GM18907 (cell line): ENCODE measurements at regions not wholly inside any gene's neighbourhood (a gene's known extent, or its start where the extent isn't known, plus 50 kb on each side); places are given as distances from the start of the nearest gene placed in this dataset.
"Not testable (repeated sequence)": the region's sequence is repeated elsewhere in the genome, so short reads cannot be mapped to it uniquely, and the experiment has no call there.

Source experiments
- ATAC-seq: cut with Tn5 transposase; IDR thresholded peaks from one replicate; pipeline ENCODE4 v1.9.1; 2021; ENCODE audit warnings: mild to moderate bottlenecking, moderate library complexity; ENCODE audit not compliant: unreplicated experiment

DNA sequence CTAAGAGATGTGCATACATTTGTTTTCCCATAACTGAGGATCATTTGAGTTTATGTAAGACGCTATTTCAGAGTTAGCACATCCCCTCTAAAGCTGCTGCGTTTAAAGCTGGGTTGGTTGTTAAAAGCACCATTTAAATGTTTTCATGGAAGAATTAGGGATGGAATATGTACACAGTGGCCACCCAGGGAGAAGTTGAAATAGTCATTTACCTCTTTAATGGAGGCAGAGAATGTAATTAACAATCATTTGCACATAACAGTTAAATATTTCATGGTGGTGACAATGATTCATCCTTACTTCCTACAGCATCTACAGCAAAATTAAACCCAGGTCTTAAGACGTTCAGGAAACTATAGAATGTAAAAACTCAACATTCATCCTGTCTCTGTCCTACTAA lies 100.3 kb downstream of the KIF4B start:
- ATAC-seq: no peak

DNA sequence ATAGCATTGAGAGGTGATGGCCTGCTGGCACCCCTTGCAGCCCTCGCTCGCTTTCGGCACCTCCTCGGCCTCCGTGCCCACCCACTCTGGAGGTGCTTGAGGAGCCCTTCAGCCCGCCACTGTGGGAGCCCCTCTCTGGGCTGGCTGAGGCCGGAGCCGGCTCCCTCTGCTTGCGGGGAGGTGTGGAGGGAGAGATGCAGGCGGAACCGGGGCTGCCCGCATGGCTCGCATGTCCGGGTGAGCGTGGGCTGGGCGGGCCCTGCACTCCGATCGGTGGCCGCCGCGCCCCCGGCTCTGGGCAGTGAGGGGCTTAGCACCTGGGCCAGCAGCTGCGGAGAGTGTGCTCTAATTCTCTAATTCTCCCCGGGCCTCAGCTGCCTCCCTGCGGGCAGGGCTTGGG lies 101.1 kb downstream of the KIF4B start:
- no peak for ATAC-seq

DNA sequence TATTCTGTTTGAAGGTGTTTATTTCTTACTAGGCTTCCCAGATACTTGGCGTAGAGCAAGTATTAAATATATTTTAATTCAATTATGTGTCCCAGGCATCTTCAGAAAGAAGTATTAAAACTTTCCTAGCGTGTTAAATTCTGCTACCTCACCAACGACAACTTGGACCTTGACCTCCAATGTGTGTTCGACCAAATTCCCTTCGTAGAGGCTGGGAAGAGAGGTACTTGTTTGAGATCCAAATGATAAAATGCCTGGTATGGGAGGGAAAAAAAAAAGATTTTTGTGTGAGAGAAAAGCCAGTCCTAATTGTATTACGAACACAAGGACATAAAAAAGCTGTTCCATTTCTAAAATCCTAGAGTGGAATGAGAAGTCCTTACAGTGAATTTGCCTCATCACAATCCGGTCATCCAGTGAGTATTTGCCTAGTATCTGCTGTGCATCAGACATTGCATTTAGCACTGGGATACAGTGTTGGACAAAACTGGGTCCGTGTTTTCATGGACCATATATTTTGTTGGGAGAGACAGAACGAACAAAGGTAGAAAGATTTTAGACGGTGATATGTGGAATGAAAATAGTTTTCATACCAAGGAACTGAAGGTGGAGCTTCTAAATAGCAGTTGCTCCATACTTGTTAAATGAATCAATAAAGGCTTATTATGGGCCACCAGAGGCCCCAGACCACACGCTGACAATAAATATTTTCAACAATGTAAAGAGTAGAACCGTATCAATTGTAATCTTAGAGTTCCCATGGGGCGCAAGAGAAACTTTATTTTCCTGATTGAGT lies 103.1 kb downstream of the KIF4B start:
- no peak for ATAC-seq

DNA sequence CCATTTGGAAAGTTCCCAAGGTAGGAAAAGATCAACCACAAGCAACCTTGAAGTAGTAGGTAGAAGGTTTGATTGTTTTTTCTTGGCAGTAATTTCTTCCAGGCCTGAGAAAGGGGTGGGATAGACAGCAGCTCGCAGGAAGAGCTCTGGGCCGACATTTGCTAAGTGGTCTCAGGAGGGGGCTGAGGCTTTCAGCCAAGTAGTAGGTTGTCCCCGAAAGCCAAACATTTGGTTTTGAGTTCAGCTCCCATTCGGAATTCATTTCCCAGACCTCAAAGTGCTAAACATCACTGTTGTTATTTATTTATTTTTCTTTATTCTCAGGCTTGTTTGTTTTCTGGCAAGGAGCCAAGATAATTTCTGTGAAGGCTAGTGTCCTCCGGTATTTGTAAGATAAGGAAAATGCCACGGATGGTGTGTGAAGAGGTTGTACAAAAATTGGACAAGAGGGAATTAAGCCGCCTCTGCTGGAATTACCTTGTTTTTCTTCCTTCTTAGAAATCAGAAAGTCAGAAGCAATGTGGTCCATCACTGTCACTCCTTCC lies 112.1 kb downstream of the KIF4B start:
- ATAC-seq: no peak

GRCh38 chr5:155126573-155126972 lies 113.0 kb downstream of the KIF4B start:
- ATAC-seq: no peak

DNA sequence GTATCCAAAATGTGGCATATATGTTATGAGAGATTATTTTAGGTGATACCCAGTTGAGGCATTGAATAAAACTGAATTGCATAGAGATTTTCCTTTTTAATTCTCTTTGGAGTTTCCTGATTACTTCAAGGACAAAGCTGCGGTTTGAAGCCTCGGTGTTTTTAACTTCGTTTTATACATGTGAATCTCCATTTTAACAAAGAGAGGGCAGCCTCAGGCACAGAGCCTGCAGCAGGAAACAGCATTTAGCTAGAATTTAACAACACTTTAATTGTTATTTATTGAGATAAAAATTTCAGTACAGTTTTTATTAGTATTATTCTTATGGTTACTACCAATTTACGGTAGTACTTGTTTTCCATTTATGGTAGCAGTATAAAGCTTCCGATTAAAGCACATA lies 114.0 kb downstream of the KIF4B start:
- ATAC-seq: no peak

GRCh38 chr5:155128786-155129512 lies 115.4 kb downstream of the KIF4B start:
- no peak for ATAC-seq

DNA sequence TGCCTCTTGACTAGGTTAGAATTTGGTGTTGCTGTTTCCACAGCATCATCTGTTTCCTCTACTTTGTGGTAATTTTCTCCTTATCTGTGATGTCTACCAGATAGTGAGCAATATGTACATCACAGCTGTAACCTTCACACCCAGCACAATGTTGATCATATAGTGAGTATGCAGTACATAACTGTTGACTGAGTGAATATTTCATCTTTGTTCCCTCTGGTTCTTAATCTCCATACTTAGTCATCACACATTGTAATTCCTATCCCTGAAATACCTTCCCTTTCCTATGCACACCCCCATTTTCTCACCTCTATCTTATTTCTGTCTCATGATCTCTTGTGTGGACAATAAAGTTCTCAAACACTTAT lies 115.9 kb downstream of the KIF4B start:
- no peak for ATAC-seq

GRCh38 chr5:155134130-155134529 lies 120.6 kb downstream of the KIF4B start:
- no peak for ATAC-seq

GRCh38 chr5:155136216-155136850 lies 122.8 kb downstream of the KIF4B start:
- ATAC-seq: no peak

DNA sequence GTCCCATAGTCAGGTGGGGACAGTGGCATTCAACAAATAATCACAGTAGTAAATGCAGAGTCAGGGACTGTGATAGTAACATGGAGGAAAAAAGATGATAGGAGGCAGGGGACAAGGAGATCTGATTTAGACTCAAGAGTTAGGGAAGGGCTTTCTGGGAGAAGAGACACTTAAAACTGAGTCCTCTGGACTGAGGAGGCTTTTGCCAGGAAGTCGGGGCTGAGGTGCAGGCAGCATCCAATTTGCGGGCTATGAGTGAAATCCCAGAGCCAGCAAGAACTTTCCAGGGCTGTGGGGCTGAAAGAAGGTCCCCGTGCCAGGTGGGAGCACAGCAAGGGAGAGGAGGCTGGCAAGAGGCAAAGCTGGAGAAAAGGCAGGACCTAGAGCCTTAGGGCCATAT lies 124.1 kb downstream of the KIF4B start:
- ATAC-seq: no peak

GRCh38 chr5:155140646-155141045 lies 127.1 kb downstream of the KIF4B start:
- no peak for ATAC-seq

DNA sequence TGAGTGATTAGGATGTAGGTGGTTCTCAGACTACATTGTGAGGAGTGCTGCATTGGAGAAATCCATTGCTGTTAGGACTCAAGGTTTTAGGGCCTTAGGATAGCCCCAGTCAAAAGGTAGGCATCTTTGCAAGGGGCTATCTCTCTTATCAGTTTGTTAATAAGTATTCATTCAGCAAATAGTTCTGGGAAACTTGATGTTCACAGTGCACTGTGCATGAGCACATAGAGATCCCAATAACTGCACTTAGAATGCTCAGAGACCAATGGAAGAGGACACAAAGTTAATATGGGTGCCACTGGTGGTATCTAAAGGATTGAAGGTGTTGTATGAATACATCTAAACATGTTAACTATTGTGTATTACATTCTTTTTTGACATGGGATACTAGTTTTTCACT lies 131.4 kb downstream of the KIF4B start:
- ATAC-seq: no peak

DNA sequence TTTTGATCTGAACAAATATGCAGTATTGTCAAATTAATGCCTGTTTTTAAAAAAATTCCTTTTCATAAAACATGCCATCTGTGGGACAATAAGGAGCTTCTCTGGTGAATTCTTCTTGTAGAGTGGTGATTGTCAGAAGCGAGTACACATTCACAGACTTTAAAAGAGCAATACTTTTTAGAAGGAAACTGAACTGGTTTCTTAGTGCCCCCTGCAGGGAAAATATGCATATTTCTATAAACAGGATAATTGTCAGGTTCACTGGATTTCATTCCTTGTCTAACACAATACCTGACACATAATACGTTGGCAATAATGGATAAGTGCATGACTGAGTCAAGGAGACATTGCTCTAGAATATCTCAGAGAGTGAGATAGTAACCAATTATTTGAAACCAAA lies 133.7 kb downstream of the KIF4B start:
- ATAC-seq: no peak

- no peak for ATAC-seq
Observed at GRCh38 chr5:155148694-155149093, 135.1 kb downstream of the KIF4B start.

- no peak for ATAC-seq
Observed at GRCh38 chr5:155150012-155150411, 136.5 kb downstream of the KIF4B start.

DNA sequence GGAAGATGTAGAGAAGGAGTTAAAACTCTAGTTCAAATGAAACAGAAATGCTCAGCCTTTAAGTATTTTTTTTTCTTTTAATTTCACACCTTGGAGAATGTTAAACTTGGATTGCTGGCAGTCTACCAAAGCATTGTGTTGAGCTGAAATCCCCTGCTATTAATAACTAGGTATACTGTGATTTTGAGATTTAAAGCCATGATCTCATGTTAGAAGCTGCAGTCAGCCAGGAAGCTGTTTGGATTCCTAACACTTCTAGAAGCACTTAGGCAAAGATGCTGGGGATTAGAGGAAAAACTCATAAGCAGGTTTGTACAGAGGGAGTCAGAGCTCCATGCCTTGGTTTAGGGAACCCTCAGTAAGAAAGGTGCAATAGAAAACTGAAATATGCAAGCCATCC lies 141.4 kb downstream of the KIF4B start:
- no peak for ATAC-seq

DNA sequence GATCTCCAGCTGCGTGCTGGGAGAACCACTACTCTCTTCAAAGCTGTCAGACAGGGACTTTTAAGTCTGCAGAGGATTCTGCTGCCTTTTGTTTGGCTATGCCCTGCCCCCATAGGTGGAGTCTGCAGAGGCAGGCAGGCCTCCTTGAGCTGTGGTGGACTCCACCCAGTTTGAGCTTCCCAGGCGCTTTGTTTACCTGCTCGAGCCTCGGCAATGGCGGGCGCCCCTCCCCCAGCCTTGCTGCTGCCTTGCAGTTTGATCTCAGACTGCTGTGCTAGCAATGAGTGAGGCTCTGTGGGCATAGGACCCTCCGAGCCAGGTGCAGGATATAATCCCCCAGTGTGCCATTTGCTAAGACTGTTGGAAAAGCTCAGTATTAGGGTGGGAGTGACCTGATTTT lies 149.5 kb downstream of the KIF4B start:
- not testable (repeated sequence) for ATAC-seq

DNA sequence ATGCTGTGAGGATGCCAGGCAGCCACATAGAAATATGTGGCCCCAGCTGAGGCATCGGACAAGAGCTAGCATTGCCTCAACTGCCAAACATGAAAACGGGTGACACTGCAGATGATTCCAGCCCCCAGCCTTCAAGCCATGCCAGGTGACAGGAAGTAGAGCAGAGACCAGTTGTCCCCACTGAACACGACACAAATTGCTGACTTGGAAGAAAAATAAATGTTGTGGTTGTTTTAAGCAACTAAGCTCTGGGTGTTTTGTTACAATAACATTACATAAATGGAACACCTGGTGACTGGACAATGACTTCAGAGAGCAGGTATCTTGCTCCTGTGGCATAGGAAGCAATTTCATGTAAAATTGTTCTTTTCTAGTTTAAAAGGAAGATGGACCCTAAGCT lies 154.2 kb downstream of the KIF4B start:
- ATAC-seq: no peak

DNA sequence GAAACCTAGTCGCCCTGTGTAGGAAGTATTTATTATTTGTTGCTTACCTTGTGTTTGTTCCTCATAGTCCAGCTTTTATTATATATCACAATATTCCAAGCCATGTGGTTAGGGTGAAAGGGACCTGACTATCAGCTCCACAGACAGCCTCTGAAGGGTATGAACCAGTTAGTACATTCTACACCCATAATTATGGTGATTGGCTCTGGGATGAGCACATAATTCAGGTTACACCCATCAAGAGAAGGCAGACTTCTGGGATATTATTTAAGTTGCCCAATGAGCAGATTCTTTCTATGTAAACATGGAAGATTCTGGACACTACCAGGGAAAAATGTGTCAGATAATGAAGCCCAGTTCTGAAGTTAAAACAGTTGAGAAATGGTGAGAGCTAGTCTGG lies 168.0 kb downstream of the KIF4B start:
- ATAC-seq: no peak

DNA sequence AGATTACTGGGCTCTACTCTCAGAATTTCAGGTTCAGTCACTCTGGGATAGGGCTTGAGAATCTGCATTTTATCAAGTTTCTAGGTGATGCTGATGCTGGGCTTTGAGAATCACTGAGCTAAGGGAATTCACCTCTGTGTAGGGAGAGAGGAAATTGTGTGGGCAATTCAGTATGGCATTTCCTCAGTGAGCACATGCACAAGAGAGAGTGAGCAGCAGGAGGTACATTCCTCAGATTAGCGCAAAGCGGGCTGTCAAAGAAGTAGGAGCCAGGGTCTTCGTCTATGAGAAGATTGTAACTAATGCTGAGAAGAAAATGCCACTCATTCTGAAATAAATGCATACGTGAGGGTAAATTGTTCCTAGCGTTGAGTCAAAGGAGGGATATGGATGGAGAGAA lies 175.9 kb downstream of the KIF4B start:
- no peak for ATAC-seq

GRCh38 chr5:155189981-155190380 lies 176.4 kb downstream of the KIF4B start:
- ATAC-seq: no peak
